HTR-8/SVneo (cell line): ENCODE measurements at regions not wholly inside any gene's neighbourhood (a gene's known extent, or its start where the extent isn't known, plus 50 kb on each side); places are given as distances from the start of the nearest gene placed in this dataset.
"Not testable (repeated sequence)": the region's sequence is repeated elsewhere in the genome, so short reads cannot be mapped to it uniquely, and the experiment has no call there.

ENCODE experiments used
- DNase-seq: peaks from one replicate; pipeline ENCODE4 v3.0.0; 2011; ENCODE audit warnings: low spot score, mixed read lengths; ENCODE audit not compliant: insufficient read length
- FAIRE-seq: peaks from 2 replicates; lab custom pipeline; 2011; peaks lifted over from hg19 to GRCh38; lab: Jason Lieb, UNC

DNA sequence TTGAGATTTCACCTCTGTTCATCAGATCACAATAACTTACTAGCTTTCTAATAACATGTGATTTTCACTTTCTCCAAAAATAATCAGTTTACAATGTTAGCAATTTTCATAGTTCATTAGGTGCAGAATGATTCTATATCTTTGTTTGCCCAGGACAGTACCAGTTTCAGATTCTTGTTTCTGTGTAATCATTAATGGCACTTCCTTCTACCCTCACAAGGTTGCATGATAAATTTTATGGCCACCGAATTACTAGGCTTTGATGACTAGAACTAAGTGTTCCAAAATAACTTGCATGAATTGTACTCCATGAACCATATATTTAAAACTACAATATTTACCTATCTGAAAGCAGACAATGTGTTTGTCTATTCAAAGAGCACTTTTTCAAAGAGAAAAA is 442.3 kb downstream of the EPHA7 start:
- FAIRE-seq (no peak), DNase-seq (no peak)

GRCh38 chr6:92967362-92967761 is 452.0 kb downstream of the EPHA7 start:
- FAIRE-seq, result no peak
- DNase-seq, result no peak

GRCh38 chr6:92962846-92963245 is 456.5 kb downstream of the EPHA7 start:
- DNase-seq, result no peak
- FAIRE-seq, result no peak

DNA sequence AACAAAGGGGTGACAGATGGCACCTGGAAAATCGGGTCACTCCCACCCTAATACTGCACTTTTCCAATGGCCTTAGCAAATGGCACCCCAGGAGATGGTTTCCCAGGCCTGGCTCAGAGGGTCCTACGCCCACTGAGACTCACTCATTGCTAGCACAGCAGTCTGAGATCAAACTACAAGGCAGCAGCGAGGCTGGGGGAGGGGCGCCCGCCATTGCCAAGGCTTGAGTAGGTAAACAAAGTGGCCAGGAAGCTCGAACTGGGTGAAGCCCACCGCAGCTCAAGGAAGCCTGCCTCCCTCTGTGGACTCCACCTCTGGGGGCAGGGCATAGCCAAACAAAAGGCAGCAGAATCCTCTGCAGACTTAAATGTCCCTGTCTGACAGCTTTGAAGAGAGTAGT is 467.2 kb downstream of the EPHA7 start:
- DNase-seq, FAIRE-seq: not testable (repeated sequence)

GRCh38 chr6:92945799-92946198 is 473.6 kb downstream of the EPHA7 start:
- FAIRE-seq, result no peak
- DNase-seq, result no peak

- FAIRE-seq (no peak), DNase-seq (no peak)
Observed at GRCh38 chr6:92944132-92944531, 475.2 kb downstream of the EPHA7 start.

- DNase-seq (no peak), FAIRE-seq (no peak)
Observed at GRCh38 chr6:92942549-92942948, 476.8 kb downstream of the EPHA7 start.

DNA sequence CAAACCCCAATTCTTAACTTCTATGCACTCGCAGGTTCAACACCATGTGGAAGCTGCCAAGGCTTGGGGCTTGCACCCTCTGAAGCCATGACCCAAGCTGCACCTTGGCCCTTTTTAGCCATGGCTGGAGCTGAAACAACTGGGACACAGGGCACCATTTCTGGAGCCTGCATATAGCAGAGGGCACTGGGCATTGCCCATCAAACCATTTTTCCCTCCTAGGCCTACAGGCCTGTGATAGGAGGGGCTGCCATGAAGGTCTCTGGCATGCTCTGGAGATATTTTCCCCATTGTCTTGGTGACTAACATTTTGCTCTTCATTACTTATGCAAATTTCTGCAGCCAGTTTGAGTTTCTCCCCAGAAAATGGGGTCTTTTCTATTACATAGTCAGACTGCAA is 484.7 kb downstream of the EPHA7 start:
- DNase-seq (no peak), FAIRE-seq (no peak)

- FAIRE-seq (no peak), DNase-seq (no peak)
Observed at GRCh38 chr6:92930171-92930570, 489.2 kb downstream of the EPHA7 start.

GRCh38 chr6:92922216-92922806 is 497.0 kb downstream of the EPHA7 start:
- FAIRE-seq (no peak), DNase-seq (no peak)

DNA sequence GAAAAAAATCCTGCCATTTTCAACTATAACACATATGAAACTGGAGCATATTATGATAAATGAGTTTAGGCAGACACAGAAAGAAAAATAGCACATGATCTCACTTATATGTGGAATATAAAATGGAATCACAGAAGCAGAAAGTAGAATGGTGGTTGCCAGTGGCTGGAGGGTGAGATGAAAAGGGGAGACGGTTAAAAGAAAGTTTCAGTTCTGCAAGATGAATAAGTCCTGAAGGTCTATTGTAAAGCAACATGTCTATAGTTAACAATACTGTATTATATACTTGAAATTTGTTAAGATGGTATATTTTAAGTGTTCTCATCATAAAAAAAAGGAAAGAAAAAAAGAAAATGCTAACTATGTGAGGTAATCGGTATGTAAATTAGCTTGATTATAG is 503.9 kb downstream of the EPHA7 start:
- no peak for FAIRE-seq

GRCh38 chr6:92911301-92911700 is 508.1 kb downstream of the EPHA7 start:
- no peak for FAIRE-seq
- no peak for DNase-seq

More for the DNA sequence above, 503.9 kb downstream of the EPHA7 start:
- DNase-seq, result no peak

GRCh38 chr6:92910646-92911045 is 508.7 kb downstream of the EPHA7 start:
- DNase-seq, result no peak
- no peak for FAIRE-seq

DNA sequence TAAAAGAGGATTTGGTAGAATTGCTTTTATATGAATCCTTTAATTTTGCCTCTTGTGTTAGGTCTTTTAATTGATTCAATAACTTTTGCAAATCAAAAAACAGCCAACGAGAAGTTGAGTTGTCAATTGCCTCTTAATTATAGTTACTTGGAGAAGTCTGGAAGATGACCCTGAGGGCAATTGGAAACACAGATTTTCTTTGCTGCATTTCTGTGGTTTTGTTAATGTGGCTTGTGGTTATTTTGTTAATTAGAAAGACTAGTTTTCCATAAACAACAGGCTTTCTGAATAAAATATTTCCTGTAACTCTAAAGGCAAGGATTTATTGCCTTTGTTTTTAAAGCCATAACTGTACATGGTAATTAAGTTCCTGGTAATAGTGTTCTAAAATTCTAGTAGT is 513.0 kb downstream of the EPHA7 start:
- DNase-seq, result no peak
- no peak for FAIRE-seq

DNA sequence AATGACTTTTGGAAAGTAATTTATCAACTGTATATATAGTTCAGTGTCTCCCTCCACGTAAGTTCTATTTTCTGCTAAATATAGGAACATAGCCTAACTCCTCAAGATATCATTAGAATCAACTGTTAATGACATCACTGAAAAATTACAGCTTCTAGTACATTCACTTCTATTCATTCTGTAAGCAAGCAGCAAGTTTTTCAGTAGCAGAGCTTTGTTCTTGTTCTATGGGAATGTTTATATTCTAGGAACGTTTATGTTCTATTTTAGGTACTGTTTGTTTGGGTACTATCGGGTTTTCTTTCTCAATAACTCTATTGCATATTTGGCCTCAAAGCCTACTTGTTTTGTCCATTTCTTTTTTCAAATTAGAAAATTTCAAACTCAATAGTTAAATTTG is 525.6 kb downstream of the EPHA7 start:
- FAIRE-seq, result no peak
- DNase-seq, result no peak

DNA sequence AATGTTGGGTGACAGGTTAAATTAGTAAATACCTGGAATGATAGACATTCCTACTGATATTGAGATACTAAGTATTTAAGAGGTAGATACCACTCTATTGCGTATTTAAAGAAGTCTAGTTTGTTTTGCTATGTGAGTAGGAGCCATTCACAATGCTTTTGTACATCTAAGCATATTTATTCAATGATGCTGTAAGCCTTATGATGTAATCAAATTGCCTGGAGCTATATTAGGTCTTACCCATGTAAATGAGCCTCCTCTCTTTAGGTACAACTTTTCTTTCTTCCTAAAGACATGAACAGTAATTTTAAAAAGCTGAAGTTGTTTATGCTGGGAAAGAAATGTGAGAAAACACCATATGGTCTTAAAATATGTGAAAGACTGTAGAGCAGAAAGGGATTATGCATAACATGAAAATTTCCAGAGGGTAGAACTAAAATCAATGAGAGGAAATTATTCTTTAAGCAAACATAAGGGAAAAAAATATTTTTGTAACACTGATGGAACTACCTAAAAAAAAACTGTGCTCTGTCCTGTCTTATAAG is 526.7 kb downstream of the EPHA7 start:
- DNase-seq, result no peak
- FAIRE-seq, result no peak

DNA sequence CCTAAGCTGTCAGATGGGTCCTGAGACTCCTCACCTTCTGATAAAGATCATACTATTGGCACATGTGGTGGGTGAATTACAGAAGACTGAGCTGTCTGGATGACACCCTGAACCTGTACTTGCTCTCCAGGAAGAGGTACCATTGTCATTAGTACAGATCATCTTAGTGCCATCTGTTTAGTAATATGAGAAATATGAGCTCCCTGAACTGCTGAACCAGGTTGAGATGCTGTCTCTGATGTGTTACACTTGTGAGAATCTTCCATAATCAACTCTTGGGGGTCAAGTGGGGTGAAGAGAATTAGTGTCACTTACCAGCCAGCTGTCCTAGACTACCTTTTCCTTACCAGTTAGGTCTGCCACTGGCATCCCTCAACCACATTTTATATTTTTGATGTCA is 531.0 kb downstream of the EPHA7 start:
- FAIRE-seq (no peak), DNase-seq (no peak)

- DNase-seq, result no peak
- no peak for FAIRE-seq
Observed at GRCh38 chr6:92887871-92888270, 531.5 kb downstream of the EPHA7 start.

DNA sequence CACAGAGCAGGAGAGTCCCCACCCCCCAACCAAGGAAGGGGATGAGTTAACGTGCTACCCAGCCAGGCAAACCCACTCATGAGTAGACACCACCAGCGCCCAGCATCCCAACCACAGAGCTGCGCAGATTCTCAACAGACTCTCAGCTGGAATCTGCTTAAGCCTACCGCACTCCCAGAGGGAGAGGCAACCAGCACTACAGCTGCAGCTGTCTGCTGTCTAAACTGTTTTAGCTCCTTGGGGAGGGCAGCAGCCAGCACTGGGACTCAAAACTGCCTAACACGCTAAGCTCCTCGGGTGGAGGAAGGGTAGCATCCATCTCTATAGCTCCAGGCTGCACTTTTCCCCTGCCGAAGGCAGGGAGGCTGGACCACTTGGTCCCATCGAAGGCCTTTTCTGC is 539.8 kb downstream of the EPHA7 start:
- no peak for FAIRE-seq
- DNase-seq, result no peak

- DNase-seq (no peak), FAIRE-seq (no peak)
Observed at GRCh38 chr6:92864966-92865555, 554.3 kb downstream of the EPHA7 start.

- FAIRE-seq, result no peak
- DNase-seq, result no peak
Observed at GRCh38 chr6:92849636-92850035, 569.7 kb downstream of the EPHA7 start.

GRCh38 chr6:92848901-92849300 is 570.5 kb downstream of the EPHA7 start:
- FAIRE-seq, result no peak
- no peak for DNase-seq
